Esophagus squamous epithelium (tissue), 4 donors: ENCODE measurements at regions not wholly inside any gene's neighbourhood (a gene's known extent, or its start where the extent isn't known, plus 50 kb on each side); places are given as distances from the start of the nearest gene placed in this dataset.

Source experiments
- CTCF ChIP-seq, 6 experiments: fragments of 450-650 bp in 4 of 6; fragments of 200-600 bp in 2 of 6; sonication (generic) in 2 of 6; IDR thresholded peaks; one replicate each; pipeline ENCODE4 v1.5.1; 2016 to 2019; ENCODE audit warnings: antibody characterized with exemption in 6 of 6, mild to moderate bottlenecking in 4 of 6, moderate library complexity in 4 of 6
- POLR2A ChIP-seq, 4 donors: fragments of 450-650 bp; IDR thresholded peaks; one replicate each; pipeline ENCODE4 v1.6.1; 2017; ENCODE audit warnings: antibody characterized with exemption in 4 of 4, mild to moderate bottlenecking in 4 of 4, moderate library complexity in 3 of 4

DNA sequence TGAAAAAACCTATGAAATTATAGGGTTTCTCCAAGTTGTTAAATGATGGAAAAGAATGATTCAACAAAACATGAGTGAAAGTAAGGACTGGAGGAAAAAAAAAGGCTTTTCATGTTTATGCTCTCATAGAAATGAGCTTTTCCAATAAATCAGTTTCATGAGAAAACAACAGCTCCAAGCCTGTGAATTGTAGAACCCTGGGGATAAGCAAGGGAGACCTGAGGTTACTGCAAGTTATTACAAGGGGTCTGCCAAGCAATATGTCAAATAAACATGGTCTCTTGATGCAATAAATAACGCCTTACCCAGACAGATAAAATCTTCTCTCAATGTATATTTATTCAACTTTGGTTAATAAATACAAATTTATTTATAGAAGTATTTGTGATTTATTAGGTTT, 577.9 kb upstream of the GCFC2 start:
- TF ChIP-seq CTCF (IDR thresholded peaks at IDR 0.05) (no peak), POLR2A (IDR thresholded peaks at IDR 0.05) (no peak)
